Transverse colon (tissue), 4 donors: ENCODE measurements at regions not wholly inside any gene's neighbourhood (a gene's known extent, or its start where the extent isn't known, plus 50 kb on each side); places are given as distances from the start of the nearest gene placed in this dataset.

Experiments used
- DNase-seq: peaks from one replicate; pipeline ENCODE4 v3.0.0-alpha.2; 2019
- H3K27ac ChIP-seq, 4 donors: fragments of 200-600 bp; sonication (generic); 2 replicates each; pipeline ENCODE4 v1.5.1; 2016 to 2018; ENCODE audit warnings: inconsistent platforms in 4 of 4
- H3K27me3 ChIP-seq: fragments of 200-600 bp; sonication (generic); 2 replicates; pipeline ENCODE4 v1.5.1; 2017; ENCODE audit warnings: inconsistent platforms
- H3K36me3 ChIP-seq, 4 donors: fragments of 200-600 bp; sonication (generic); 2 replicates each; pipeline ENCODE4 v1.5.1; 2017 to 2019; ENCODE audit warnings: inconsistent platforms in 4 of 4
- H3K4me1 ChIP-seq, 4 donors: fragments of 200-600 bp; sonication (generic); 2 replicates each; pipeline ENCODE4 v1.5.1; 2017 to 2020; ENCODE audit warnings: inconsistent platforms in 4 of 4
- H3K4me3 ChIP-seq, 4 donors: fragments of 200-600 bp; sonication (generic); 1 replicate in 1 of 4; 2 replicates in 3 of 4; pipeline versions ENCODE4 v1.5.1 to v1.6.1; 2017 to 2019; ENCODE audit warnings: inconsistent platforms in 4 of 4
- H3K9me3 ChIP-seq, 2 donors: fragments of 200-600 bp; sonication (generic); 2 replicates each; pipeline ENCODE4 v1.5.1; 2017 to 2019; ENCODE audit warnings: inconsistent platforms in 2 of 2
- CTCF ChIP-seq, 5 experiments: fragments of 200-600 bp in 3 of 5; fragments of 450-650 bp in 2 of 5; sonication (generic) in 3 of 5; IDR thresholded peaks; 1 replicate in 2 of 5; 2 replicates in 3 of 5; pipeline ENCODE4 v1.5.1; 2016 to 2017; ENCODE audit warnings: antibody characterized with exemption in 5 of 5, inconsistent platforms in 3 of 5, mild to moderate bottlenecking in 2 of 5, moderate library complexity in 1 of 5
- EP300 ChIP-seq: sonication (generic); formaldehyde crosslinking; IDR thresholded peaks from one replicate; pipeline ENCODE4 v1.6.1; 2017; ENCODE audit warnings: antibody characterized with exemption, low read depth
- POLR2A ChIP-seq: fragments of 450-650 bp; IDR thresholded peaks from one replicate; pipeline ENCODE4 v1.6.1; 2016; ENCODE audit warnings: antibody characterized with exemption, mild to moderate bottlenecking, moderate library complexity
- POLR2AphosphoS5 ChIP-seq, 3 donors: sonication (generic); formaldehyde crosslinking; IDR thresholded peaks; one replicate each; pipeline ENCODE4 v1.6.1; 2016; ENCODE audit warnings: antibody characterized with exemption in 3 of 3
- WGBS, 2 donors: methylation state at CpG; one replicate each; pipeline ENCODE4 v1.1.5; 2018; ENCODE audit warnings: low coverage in 1 of 2; 5-methylcytosine and 5-hydroxymethylcytosine counted together
- in situ Hi-C, 4 donors: fragments of 200-750 bp; cut with MboI; loops; one replicate each; pipeline versions ENCODE4 v1.15.0 to v1.15.1; 2017; ENCODE audit warnings: low sequenced_read_pairs in 3 of 4, low pct_ligation_motif_present in 1 of 4, low pct_unique_long_range_greater_than_20kb in 1 of 4
- intact Hi-C: fragments of 100-400 bp; cut with DNase I; formaldehyde crosslinking; loops from one replicate; pipeline ENCODE4 v1.15.1; 2023; ENCODE audit warnings: low total_unique reads

- H3K4me3 ChIP-seq, result no peak overlapping the region
- WGBS, 2 donors, result 40 to 50% methylated on average over 1 to 2 of the region's 2 CpGs
- in situ Hi-C loops, result no loop called here
- H3K9me3 ChIP-seq, result peaks cover 0 to 5% of the 10 kb centered on the region in 2 donors
- TF ChIP-seq POLR2AphosphoS5 (IDR thresholded peaks at IDR 0.05), result no peak
- TF ChIP-seq POLR2A, result no peak
- no peak for TF ChIP-seq CTCF (IDR thresholded peaks at IDR 0.05)
- TF ChIP-seq EP300, result no peak
- no peak overlapping the region for H3K27ac ChIP-seq
- intact Hi-C loops, result no loop called here
- no peak for DNase-seq
- H3K4me1 ChIP-seq, result no peaks in the 10 kb centered on the region
- H3K27me3 ChIP-seq, result no peaks in the 10 kb centered on the region
- no peaks in the 10 kb centered on the region for H3K36me3 ChIP-seq
Observed at GRCh38 chr3:28109829-28110228, 131.6 kb upstream of the CMC1 start.

- peaks cover 0 to 5% of the 10 kb centered on the region in 2 donors for H3K9me3 ChIP-seq
- no peaks in the 10 kb centered on the region for H3K27me3 ChIP-seq
- H3K27ac ChIP-seq, result no peak overlapping the region
- H3K4me1 ChIP-seq, result no peaks in the 10 kb centered on the region
- no peaks in the 10 kb centered on the region for H3K36me3 ChIP-seq
- intact Hi-C loops, result no loop called here
- no peak overlapping the region for H3K4me3 ChIP-seq
- no peak for DNase-seq
- in situ Hi-C loops, result no loop called here
- TF ChIP-seq EP300 (no peak), POLR2A (no peak), CTCF (IDR thresholded peaks at IDR 0.05) (no peak), POLR2AphosphoS5 (IDR thresholded peaks at IDR 0.05) (no peak)
Observed at GRCh38 chr3:28110869-28111268, 130.6 kb upstream of the CMC1 start.

- H3K27ac ChIP-seq, result no peak overlapping the region
- TF ChIP-seq POLR2A, result no peak
- TF ChIP-seq CTCF (IDR thresholded peaks at IDR 0.05), result no peak
- TF ChIP-seq EP300, result no peak
- no peak for TF ChIP-seq POLR2AphosphoS5 (IDR thresholded peaks at IDR 0.05)
- DNase-seq, result no peak
- H3K36me3 ChIP-seq, result no peaks in the 10 kb centered on the region
- H3K27me3 ChIP-seq, result no peaks in the 10 kb centered on the region
- H3K4me3 ChIP-seq, result no peak overlapping the region
- H3K9me3 ChIP-seq, result peaks cover 0 to 5% of the 10 kb centered on the region in 2 donors
- in situ Hi-C loops, result no loop called here
- 57 to 88% methylated on average over 2 to 4 of the region's 4 CpGs for WGBS, 2 donors
- H3K4me1 ChIP-seq, result no peaks in the 10 kb centered on the region
- intact Hi-C loops, result no loop called here
Observed at GRCh38 chr3:28114893-28115292, 126.5 kb upstream of the CMC1 start.

GRCh38 chr3:28115316-28115715 is 126.1 kb upstream of the CMC1 start:
- 85% methylated on average over 1 of the region's 1 CpG; no CpG with 5 or more reads in 1 of the 2 donors for WGBS, 2 donors
- Histone ChIP-seq H3K4me1 (no peaks in the 10 kb centered on the region), H3K36me3 (no peaks in the 10 kb centered on the region), H3K27ac (no peak overlapping the region), H3K27me3 (no peaks in the 10 kb centered on the region), H3K4me3 (no peak overlapping the region), H3K9me3 (peaks cover 0 to 3% of the 10 kb centered on the region in 2 donors)
- TF ChIP-seq POLR2AphosphoS5 (IDR thresholded peaks at IDR 0.05) (no peak), POLR2A (no peak), EP300 (no peak), CTCF (IDR thresholded peaks at IDR 0.05) (no peak)
- in situ Hi-C loops (no loop called here), intact Hi-C loops (no loop called here)
- DNase-seq, result no peak
